ENCODE measurements at regions not wholly inside any gene's neighbourhood (a gene's known extent, or its start where the extent isn't known, plus 50 kb on each side); places are given as distances from the start of the nearest gene placed in this dataset.

DNA sequence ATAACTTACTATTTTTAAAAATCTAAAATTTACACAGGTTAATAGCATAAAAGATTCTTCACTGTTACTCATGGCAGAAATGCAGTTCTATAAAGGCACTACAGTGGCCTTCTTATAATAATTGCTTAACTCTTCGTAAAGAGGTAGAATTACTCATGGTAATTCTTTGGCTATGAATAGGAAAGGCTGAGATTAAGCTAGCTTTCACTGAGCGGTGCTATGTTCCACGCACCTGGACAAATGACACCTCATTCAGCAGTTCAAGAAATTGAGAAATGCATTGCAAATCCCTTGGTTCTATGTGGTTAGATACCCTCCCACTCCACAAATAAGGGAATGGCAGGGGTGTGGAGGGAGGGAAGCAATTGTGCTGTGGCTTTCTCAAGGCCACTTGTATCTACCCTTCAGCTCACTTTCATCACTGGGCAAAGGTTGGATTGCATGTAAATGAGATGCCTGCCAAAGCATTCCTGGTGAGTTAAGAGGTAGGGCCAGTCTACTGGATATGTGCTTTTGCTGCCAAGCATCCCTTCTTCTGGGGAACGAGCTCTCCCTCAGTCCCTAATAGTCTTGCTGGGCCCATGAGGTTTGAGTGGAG, 210.9 kb downstream of the TEX36 start:
- DNase-seq (ENCODE audit: extremely low read depth, insufficient read length) = no peak
- H3K4me3 ChIP-seq (replicated peaks; ENCODE audit: low read depth, low read length) = no peak overlapping the region
- TF ChIP-seq, protein P1, sequence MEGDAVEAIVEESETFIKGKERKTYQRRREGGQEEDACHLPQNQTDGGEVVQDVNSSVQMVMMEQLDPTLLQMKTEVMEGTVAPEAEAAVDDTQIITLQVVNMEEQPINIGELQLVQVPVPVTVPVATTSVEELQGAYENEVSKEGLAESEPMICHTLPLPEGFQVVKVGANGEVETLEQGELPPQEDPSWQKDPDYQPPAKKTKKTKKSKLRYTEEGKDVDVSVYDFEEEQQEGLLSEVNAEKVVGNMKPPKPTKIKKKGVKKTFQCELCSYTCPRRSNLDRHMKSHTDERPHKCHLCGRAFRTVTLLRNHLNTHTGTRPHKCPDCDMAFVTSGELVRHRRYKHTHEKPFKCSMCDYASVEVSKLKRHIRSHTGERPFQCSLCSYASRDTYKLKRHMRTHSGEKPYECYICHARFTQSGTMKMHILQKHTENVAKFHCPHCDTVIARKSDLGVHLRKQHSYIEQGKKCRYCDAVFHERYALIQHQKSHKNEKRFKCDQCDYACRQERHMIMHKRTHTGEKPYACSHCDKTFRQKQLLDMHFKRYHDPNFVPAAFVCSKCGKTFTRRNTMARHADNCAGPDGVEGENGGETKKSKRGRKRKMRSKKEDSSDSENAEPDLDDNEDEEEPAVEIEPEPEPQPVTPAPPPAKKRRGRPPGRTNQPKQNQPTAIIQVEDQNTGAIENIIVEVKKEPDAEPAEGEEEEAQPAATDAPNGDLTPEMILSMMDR (IDR thresholded peaks at IDR 0.05; ENCODE audit: insufficient read depth, low read length, poor library complexity, severe bottlenecking) = no peak
- no peaks in the 10 kb centered on the region for H3K36me3 ChIP-seq (ENCODE audit: control insufficient read depth, insufficient read depth, low read length)
- H3K27me3 ChIP-seq (replicated peaks; ENCODE audit: control insufficient read depth, insufficient read depth, low read length) = no peaks in the 10 kb centered on the region; the same call in none of the 2 replicates

- Histone ChIP-seq H3K36me3 (ENCODE audit: control insufficient read depth, insufficient read depth, low read length) (no peaks in the 10 kb centered on the region), H3K4me3 (replicated peaks; ENCODE audit: low read depth, low read length) (no peak overlapping the region), H3K27me3 (replicated peaks; ENCODE audit: control insufficient read depth, insufficient read depth, low read length) (no peaks in the 10 kb centered on the region; the same call in 1 of the 2 replicates)
- no peak for DNase-seq (ENCODE audit: extremely low read depth, insufficient read length)
- TF ChIP-seq, protein P1 (IDR thresholded peaks at IDR 0.05; ENCODE audit: insufficient read depth, low read length, poor library complexity, severe bottlenecking) = no peak
Observed at GRCh38 chr10:125468278-125468677, 214.7 kb downstream of the TEX36 start.

DNA sequence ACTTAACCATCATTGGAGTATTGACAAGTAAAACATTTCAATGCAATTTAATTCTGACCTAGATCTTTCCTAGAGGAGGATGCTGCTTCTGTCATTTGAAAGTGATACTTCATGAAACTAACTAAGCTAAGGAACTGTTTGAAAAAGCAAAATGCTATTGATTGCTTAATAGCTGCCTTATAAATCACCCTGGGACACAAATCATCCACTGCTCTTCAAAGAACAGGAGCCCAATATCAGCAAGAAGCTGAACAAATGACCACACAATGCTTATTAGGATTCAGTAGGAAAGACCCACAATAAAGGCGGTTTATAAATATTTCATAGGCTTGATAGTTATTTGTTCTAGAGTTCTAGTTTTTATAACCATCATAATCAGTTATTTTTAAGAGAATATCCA, 216.3 kb downstream of the TEX36 start:
- Histone ChIP-seq H3K36me3 (ENCODE audit: control insufficient read depth, insufficient read depth, low read length) (no peaks in the 10 kb centered on the region), H3K4me3 (replicated peaks; ENCODE audit: low read depth, low read length) (no peak overlapping the region), H3K27me3 (replicated peaks; ENCODE audit: control insufficient read depth, insufficient read depth, low read length) (no peaks in the 10 kb centered on the region; the same call in 1 of the 2 replicates)
- no peak for DNase-seq (ENCODE audit: extremely low read depth, insufficient read length)
- TF ChIP-seq, protein P1 (IDR thresholded peaks at IDR 0.05; ENCODE audit: insufficient read depth, low read length, poor library complexity, severe bottlenecking) = no peak

DNA sequence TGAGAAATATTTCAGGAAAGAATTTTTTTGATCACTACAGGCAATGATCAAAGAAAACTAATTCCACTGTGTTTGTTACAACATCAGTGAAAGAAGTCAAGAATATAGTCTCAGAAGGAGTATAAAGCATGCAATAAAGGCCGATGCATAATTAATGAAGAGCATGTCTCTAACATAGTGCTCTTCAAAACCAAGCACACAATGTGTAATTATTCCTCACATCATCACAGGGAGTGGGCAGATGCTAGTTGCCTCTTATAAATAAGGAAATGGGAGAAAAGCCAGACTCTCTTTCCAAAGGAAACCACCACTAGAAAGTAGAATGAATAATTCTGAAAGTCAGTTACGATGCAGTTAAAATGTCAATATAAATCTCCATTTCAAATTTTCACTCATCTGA, 220.1 kb downstream of the TEX36 start:
- Histone ChIP-seq H3K27me3 (replicated peaks; ENCODE audit: control insufficient read depth, insufficient read depth, low read length) (no peaks in the 10 kb centered on the region), H3K36me3 (ENCODE audit: control insufficient read depth, insufficient read depth, low read length) (no peaks in the 10 kb centered on the region), H3K4me3 (replicated peaks; ENCODE audit: low read depth, low read length) (no peak overlapping the region)
- DNase-seq (ENCODE audit: extremely low read depth, insufficient read length) = no peak
- TF ChIP-seq, protein P1 (IDR thresholded peaks at IDR 0.05; ENCODE audit: insufficient read depth, low read length, poor library complexity, severe bottlenecking) = no peak

DNA sequence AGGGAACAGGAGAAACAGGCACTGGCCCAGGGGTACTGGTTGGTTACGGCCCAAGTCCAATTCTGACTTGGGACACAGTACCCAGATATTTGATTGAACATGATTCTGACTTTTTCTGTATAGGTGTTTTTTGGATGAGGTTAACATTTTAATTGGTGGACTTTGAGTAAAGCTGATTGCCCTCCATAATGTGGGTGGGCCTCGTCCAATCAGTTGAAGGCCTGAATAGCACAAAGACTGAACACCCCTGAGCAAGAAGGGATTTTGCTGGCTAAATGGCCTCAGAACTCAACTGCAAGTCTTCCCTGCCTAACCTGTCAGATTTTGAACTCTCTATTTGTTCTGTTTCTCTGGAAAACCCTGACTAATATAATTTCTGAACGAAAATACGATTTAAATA, 222.6 kb downstream of the TEX36 start:
- Histone ChIP-seq H3K36me3 (ENCODE audit: control insufficient read depth, insufficient read depth, low read length) (no peaks in the 10 kb centered on the region), H3K4me3 (replicated peaks; ENCODE audit: low read depth, low read length) (no peak overlapping the region), H3K27me3 (replicated peaks; ENCODE audit: control insufficient read depth, insufficient read depth, low read length) (no peaks in the 10 kb centered on the region)
- TF ChIP-seq, protein P1 (IDR thresholded peaks at IDR 0.05; ENCODE audit: insufficient read depth, low read length, poor library complexity, severe bottlenecking) = no peak
- no peak for DNase-seq (ENCODE audit: extremely low read depth, insufficient read length)

GRCh38 chr10:125457406-125457805, 225.6 kb downstream of the TEX36 start:
- no peak for DNase-seq (ENCODE audit: extremely low read depth, insufficient read length)
- Histone ChIP-seq H3K36me3 (ENCODE audit: control insufficient read depth, insufficient read depth, low read length) (no peaks in the 10 kb centered on the region), H3K4me3 (replicated peaks; ENCODE audit: low read depth, low read length) (no peak overlapping the region), H3K27me3 (replicated peaks; ENCODE audit: control insufficient read depth, insufficient read depth, low read length) (no peaks in the 10 kb centered on the region; the same call in 1 of the 2 replicates)
- TF ChIP-seq, protein P1 (IDR thresholded peaks at IDR 0.05; ENCODE audit: insufficient read depth, low read length, poor library complexity, severe bottlenecking) = no peak
